ENCODE measurements at regions not wholly inside any gene's neighbourhood (a gene's known extent, or its start where the extent isn't known, plus 50 kb on each side); places are given as distances from the start of the nearest gene placed in this dataset.

- H3K4me1 Mint-ChIP-seq: peaks cover 11% of the 10 kb centered on the region
- H3K36me3 Mint-ChIP-seq: no peaks in the 10 kb centered on the region
- POLR2A ChIA-PET: no interaction called here
- no peak for TF ChIP-seq SP1 (CRISPR knock-in tag; conservative IDR thresholded peaks at IDR 0.05)
- 0 out of 2 replicates have a peak, but pooled peaks have one; percentile 2 for TF ChIP-seq HMGA2 (CRISPR knock-in tag; IDR thresholded peaks at IDR 0.05)
- ATAC-seq (peak; percentile 80), DNase-seq (ENCODE audit: low spot score) (no peak)
- CTCF ChIA-PET: no interaction called here
- H3K9me3 Mint-ChIP-seq: peaks cover 4% of the 10 kb centered on the region; the same call in 1 of the 2 replicates
- H3K27me3 Mint-ChIP-seq (ENCODE audit: low read depth): no peaks in the 10 kb centered on the region
- H3K4me3 Mint-ChIP-seq: no peak overlapping the region
- H3K27ac Mint-ChIP-seq: no peak overlapping the region; the same call in 1 of the 2 replicates
These were observed 383.7 kb upstream of the MAGEB18 start for GRCh38 chrX:25754399-25754798.

GRCh38 chrX:25755194-25755593, 382.9 kb upstream of the MAGEB18 start:
- Mint-ChIP-seq H3K36me3 (no peaks in the 10 kb centered on the region), H3K27me3 (ENCODE audit: low read depth) (no peaks in the 10 kb centered on the region), H3K4me3 (no peak overlapping the region), H3K27ac (no peak overlapping the region), H3K4me1 (peaks cover 11% of the 10 kb centered on the region), H3K9me3 (peaks cover 4% of the 10 kb centered on the region; the same call in 1 of the 2 replicates)
- ChIA-PET CTCF (no interaction called here), POLR2A (no interaction called here)
- TF ChIP-seq, protein P1, sequence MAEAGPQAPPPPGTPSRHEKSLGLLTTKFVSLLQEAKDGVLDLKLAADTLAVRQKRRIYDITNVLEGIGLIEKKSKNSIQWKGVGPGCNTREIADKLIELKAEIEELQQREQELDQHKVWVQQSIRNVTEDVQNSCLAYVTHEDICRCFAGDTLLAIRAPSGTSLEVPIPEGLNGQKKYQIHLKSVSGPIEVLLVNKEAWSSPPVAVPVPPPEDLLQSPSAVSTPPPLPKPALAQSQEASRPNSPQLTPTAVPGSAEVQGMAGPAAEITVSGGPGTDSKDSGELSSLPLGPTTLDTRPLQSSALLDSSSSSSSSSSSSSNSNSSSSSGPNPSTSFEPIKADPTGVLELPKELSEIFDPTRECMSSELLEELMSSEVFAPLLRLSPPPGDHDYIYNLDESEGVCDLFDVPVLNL (CRISPR knock-in tag; IDR thresholded peaks at IDR 0.05; ENCODE audit: borderline replicate concordance, low read depth): no peak
- TF ChIP-seq, protein P2, sequence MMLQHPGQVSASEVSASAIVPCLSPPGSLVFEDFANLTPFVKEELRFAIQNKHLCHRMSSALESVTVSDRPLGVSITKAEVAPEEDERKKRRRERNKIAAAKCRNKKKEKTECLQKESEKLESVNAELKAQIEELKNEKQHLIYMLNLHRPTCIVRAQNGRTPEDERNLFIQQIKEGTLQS (CRISPR knock-in tag; conservative IDR thresholded peaks at IDR 0.05): no peak
- no peak for TF ChIP-seq ZNF138 (CRISPR knock-in tag; conservative IDR thresholded peaks at IDR 0.05)
- TF ChIP-seq HMGA2 (CRISPR knock-in tag; IDR thresholded peaks at IDR 0.05): no peak
- no peak for TF ChIP-seq NFATC4 (CRISPR knock-in tag; IDR thresholded peaks at IDR 0.05)
- TF ChIP-seq, protein P3, sequence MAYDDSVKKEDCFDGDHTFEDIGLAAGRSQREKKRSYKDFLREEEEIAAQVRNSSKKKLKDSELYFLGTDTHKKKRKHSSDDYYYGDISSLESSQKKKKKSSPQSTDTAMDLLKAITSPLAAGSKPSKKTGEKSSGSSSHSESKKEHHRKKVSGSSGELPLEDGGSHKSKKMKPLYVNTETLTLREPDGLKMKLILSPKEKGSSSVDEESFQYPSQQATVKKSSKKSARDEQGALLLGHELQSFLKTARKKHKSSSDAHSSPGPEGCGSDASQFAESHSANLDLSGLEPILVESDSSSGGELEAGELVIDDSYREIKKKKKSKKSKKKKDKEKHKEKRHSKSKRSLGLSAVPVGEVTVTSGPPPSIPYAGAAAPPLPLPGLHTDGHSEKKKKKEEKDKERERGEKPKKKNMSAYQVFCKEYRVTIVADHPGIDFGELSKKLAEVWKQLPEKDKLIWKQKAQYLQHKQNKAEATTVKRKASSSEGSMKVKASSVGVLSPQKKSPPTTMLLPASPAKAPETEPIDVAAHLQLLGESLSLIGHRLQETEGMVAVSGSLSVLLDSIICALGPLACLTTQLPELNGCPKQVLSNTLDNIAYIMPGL (CRISPR knock-in tag; IDR thresholded peaks at IDR 0.05): no peak
- TF ChIP-seq GABPB1 (CRISPR knock-in tag; IDR thresholded peaks at IDR 0.05): no peak
- no peak for TF ChIP-seq TEAD4 (CRISPR knock-in tag; IDR thresholded peaks at IDR 0.05)
- no peak for TF ChIP-seq EMX1 (CRISPR knock-in tag; IDR thresholded peaks at IDR 0.05)
- TF ChIP-seq FOXJ3 (CRISPR knock-in tag; IDR thresholded peaks at IDR 0.05; ENCODE audit: borderline replicate concordance): no peak
- TF ChIP-seq, protein P4, sequence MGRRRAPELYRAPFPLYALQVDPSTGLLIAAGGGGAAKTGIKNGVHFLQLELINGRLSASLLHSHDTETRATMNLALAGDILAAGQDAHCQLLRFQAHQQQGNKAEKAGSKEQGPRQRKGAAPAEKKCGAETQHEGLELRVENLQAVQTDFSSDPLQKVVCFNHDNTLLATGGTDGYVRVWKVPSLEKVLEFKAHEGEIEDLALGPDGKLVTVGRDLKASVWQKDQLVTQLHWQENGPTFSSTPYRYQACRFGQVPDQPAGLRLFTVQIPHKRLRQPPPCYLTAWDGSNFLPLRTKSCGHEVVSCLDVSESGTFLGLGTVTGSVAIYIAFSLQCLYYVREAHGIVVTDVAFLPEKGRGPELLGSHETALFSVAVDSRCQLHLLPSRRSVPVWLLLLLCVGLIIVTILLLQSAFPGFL (CRISPR knock-in tag; IDR thresholded peaks at IDR 0.05; ENCODE audit: borderline replicate concordance): no peak
- TF ChIP-seq NFYB (CRISPR knock-in tag; conservative IDR thresholded peaks at IDR 0.05; ENCODE audit: low read depth): no peak
- TF ChIP-seq ZNF317 (CRISPR knock-in tag; IDR thresholded peaks at IDR 0.05; ENCODE audit: borderline replicate concordance, low read depth): no peak
- no peak for TF ChIP-seq MXD4 (CRISPR knock-in tag; IDR thresholded peaks at IDR 0.05; ENCODE audit: borderline replicate concordance)
- TF ChIP-seq TP53 (CRISPR knock-in tag; IDR thresholded peaks at IDR 0.05): no peak
- no peak for TF ChIP-seq FOXP1 (CRISPR knock-in tag; IDR thresholded peaks at IDR 0.05; ENCODE audit: borderline replicate concordance)
- no peak for TF ChIP-seq ZNF396 (CRISPR knock-in tag; IDR thresholded peaks at IDR 0.05; ENCODE audit: borderline replicate concordance)
- TF ChIP-seq, protein P5, sequence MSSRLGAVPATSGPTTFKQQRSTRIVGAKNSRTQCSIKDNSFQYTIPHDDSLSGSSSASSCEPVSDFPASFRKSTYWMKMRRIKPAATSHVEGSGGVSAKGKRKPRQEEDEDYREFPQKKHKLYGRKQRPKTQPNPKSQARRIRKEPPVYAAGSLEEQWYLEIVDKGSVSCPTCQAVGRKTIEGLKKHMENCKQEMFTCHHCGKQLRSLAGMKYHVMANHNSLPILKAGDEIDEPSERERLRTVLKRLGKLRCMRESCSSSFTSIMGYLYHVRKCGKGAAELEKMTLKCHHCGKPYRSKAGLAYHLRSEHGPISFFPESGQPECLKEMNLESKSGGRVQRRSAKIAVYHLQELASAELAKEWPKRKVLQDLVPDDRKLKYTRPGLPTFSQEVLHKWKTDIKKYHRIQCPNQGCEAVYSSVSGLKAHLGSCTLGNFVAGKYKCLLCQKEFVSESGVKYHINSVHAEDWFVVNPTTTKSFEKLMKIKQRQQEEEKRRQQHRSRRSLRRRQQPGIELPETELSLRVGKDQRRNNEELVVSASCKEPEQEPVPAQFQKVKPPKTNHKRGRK (CRISPR knock-in tag; IDR thresholded peaks at IDR 0.05; ENCODE audit: borderline replicate concordance): no peak
- no peak for TF ChIP-seq RELA (CRISPR knock-in tag; IDR thresholded peaks at IDR 0.05; ENCODE audit: borderline replicate concordance)
- TF ChIP-seq ZNF671 (CRISPR knock-in tag; IDR thresholded peaks at IDR 0.05): no peak
- ATAC-seq (no peak), DNase-seq (ENCODE audit: low spot score) (no peak)
